Nucleus accumbens (tissue), 56 donors: ENCODE measurements at regions not wholly inside any gene's neighbourhood (a gene's known extent, or its start where the extent isn't known, plus 50 kb on each side); places are given as distances from the start of the nearest gene placed in this dataset.
A peak's percentile ranks its signal among the peaks of the same experiment; 100 is the strongest.

Experiments used
- DNase-seq, 56 donors: peaks; one replicate each; lab custom pipeline; 2025; lab: John Stamatoyannopoulos, UW

- no peak for DNase-seq
These were observed 57.4 kb upstream of the GLI2 start for GRCh38 chr2:120678251-120678650.

GRCh38 chr2:120678926-120679325 is 56.7 kb upstream of the GLI2 start:
- no peak for DNase-seq

GRCh38 chr2:120679526-120679925 is 56.1 kb upstream of the GLI2 start:
- no peak for DNase-seq

- DNase-seq: peak in 53 of 56 donors; percentile 14 to 93 (median 65)
These were observed 55.4 kb upstream of the GLI2 start for GRCh38 chr2:120680136-120680761.

- no peak for DNase-seq
These were observed 54.5 kb upstream of the GLI2 start for GRCh38 chr2:120681181-120681580.

- no peak for DNase-seq
These were observed 53.9 kb upstream of the GLI2 start for GRCh38 chr2:120681696-120682288.

GRCh38 chr2:120682654-120683053 is 53.0 kb upstream of the GLI2 start:
- DNase-seq: no peak

GRCh38 chr2:120683081-120683480 is 52.6 kb upstream of the GLI2 start:
- DNase-seq: no peak

GRCh38 chr2:120683701-120684100 is 52.0 kb upstream of the GLI2 start:
- no peak for DNase-seq

- DNase-seq: no peak
These were observed 51.2 kb upstream of the GLI2 start for GRCh38 chr2:120684289-120685065.

- DNase-seq: no peak
These were observed 50.3 kb upstream of the GLI2 start for GRCh38 chr2:120685066-120685973.
